GM23248 (cell line): ENCODE measurements at regions not wholly inside any gene's neighbourhood (a gene's known extent, or its start where the extent isn't known, plus 50 kb on each side); places are given as distances from the start of the nearest gene placed in this dataset.

Experiments
- DNase-seq: peaks from one replicate; pipeline ENCODE4 v3.0.0-alpha.2; 2015
- H2AFZ ChIP-seq: fragments of 200-600 bp; sonication (generic); 2 replicates; pipeline ENCODE4 v1.6.1; 2016; ENCODE audit warnings: antibody characterized with exemption
- H3F3A ChIP-seq: fragments of 200-600 bp; sonication (generic); 2 replicates; pipeline ENCODE4 v1.6.1; 2016; ENCODE audit warnings: mild to moderate bottlenecking, antibody characterized with exemption, mixed run types; ENCODE audit not compliant: insufficient read depth
- H3K27ac ChIP-seq: fragments of 200-600 bp; sonication (generic); 2 replicates; pipeline ENCODE4 v1.5.1; 2016; ENCODE audit warnings: mild to moderate bottlenecking
- H3K27me3 ChIP-seq: fragments of 200-600 bp; sonication (generic); replicated peaks from 2 replicates; pipeline ENCODE4 v1.6.1; 2016; ENCODE audit warnings: mild to moderate bottlenecking; ENCODE audit not compliant: insufficient read depth
- H3K36me3 ChIP-seq: fragments of 200-600 bp; sonication (generic); 2 replicates; pipeline ENCODE4 v1.6.1; 2016; ENCODE audit warnings: low read depth, mild to moderate bottlenecking
- H3K4me1 ChIP-seq: fragments of 200-600 bp; sonication (generic); 2 replicates; pipeline ENCODE4 v1.6.1; 2016; ENCODE audit warnings: mild to moderate bottlenecking; ENCODE audit not compliant: insufficient read depth
- H3K4me2 ChIP-seq: fragments of 200-600 bp; sonication (generic); one replicate; pipeline ENCODE4 v1.6.1; 2016; ENCODE audit warnings: mild to moderate bottlenecking; ENCODE audit not compliant: unreplicated experiment
- H3K4me3 ChIP-seq: fragments of 200-600 bp; sonication (generic); 2 replicates; pipeline ENCODE4 v1.5.1; 2016; ENCODE audit warnings: mild to moderate bottlenecking
- H3K79me2 ChIP-seq: fragments of 200-600 bp; sonication (generic); 2 replicates; pipeline ENCODE4 v1.6.1; 2016; ENCODE audit warnings: mild to moderate bottlenecking; ENCODE audit not compliant: insufficient read depth
- H3K9ac ChIP-seq: fragments of 200-600 bp; sonication (generic); 2 replicates; pipeline ENCODE4 v1.6.1; 2016; ENCODE audit warnings: mild to moderate bottlenecking
- H3K9me2 ChIP-seq: fragments of 200-600 bp; sonication (generic); 2 replicates; pipeline ENCODE4 v1.6.1; 2016; ENCODE audit warnings: mixed run types, mild to moderate bottlenecking, moderate library complexity; ENCODE audit not compliant: insufficient read depth
- H3K9me3 ChIP-seq: fragments of 200-600 bp; sonication (generic); one replicate; pipeline ENCODE4 v1.6.1; 2017; ENCODE audit warnings: low read depth
- H4K20me1 ChIP-seq: fragments of 200-600 bp; sonication (generic); 2 replicates; pipeline ENCODE4 v1.6.0; 2016; ENCODE audit not compliant: insufficient read depth
- EZH2 ChIP-seq: fragments of 200-600 bp; sonication (generic); IDR thresholded peaks from 2 replicates; pipeline ENCODE4 v1.6.1; 2018; ENCODE audit warnings: antibody characterized with exemption, mild to moderate bottlenecking; ENCODE audit not compliant: insufficient read depth, poor library complexity, severe bottlenecking
- EZH2phosphoT487 ChIP-seq: fragments of 200-600 bp; sonication (generic); IDR thresholded peaks from 2 replicates; pipeline ENCODE4 v1.6.1; 2018; ENCODE audit warnings: antibody characterized with exemption, moderate library complexity, mild to moderate bottlenecking, low read depth; ENCODE audit not compliant: insufficient read depth
- WGBS, 2 experiments: methylation state at CpG; one replicate each; pipeline ENCODE4 v1.1.6; 2015 to 2017; ENCODE audit warnings: low lambda C conversion rate in 2 of 2, low coverage in 1 of 2; ENCODE audit errors: missing lambda C conversion rate in 2 of 2; 5-methylcytosine and 5-hydroxymethylcytosine counted together
- in situ Hi-C: fragments of 300-500 bp; cut with MboI; formaldehyde crosslinking; loops from 2 replicates; pipeline ENCODE4 v1.15.0; 2020

- no peak overlapping the region for H3K4me3 ChIP-seq
- no peak overlapping the region for H2AFZ ChIP-seq
- TF ChIP-seq EZH2phosphoT487, result no peak
- peaks cover 5% of the 10 kb centered on the region; the same call in 1 of the 2 replicates for H3K27me3 ChIP-seq
- no peaks in the 10 kb centered on the region for H3K36me3 ChIP-seq
- in situ Hi-C loops, result no loop called here
- H3F3A ChIP-seq, result no peaks in the 10 kb centered on the region
- H3K9me3 ChIP-seq, result no peaks in the 10 kb centered on the region
- no peaks in the 10 kb centered on the region for H4K20me1 ChIP-seq
- H3K79me2 ChIP-seq, result no peaks in the 10 kb centered on the region
- H3K4me1 ChIP-seq, result 0 out of 2 replicates have a peak, but pooled peaks cover 7% of the 10 kb centered on the region
- H3K9ac ChIP-seq, result no peak overlapping the region
- no peak overlapping the region for H3K4me2 ChIP-seq
- no peaks in the 10 kb centered on the region for H3K9me2 ChIP-seq
- DNase-seq, result no peak
- no peak overlapping the region for H3K27ac ChIP-seq
- WGBS, 2 experiments, result 77 to 79% methylated on average over 8 of the region's 8 CpGs
These were observed 200.1 kb downstream of the GADD45G start for GRCh38 chr9:89804766-89805531.

- peak; percentile 3 for DNase-seq
- Histone ChIP-seq H3K27me3 (peaks cover 5% of the 10 kb centered on the region; the same call in 1 of the 2 replicates), H3K9ac (no peak overlapping the region), H3K4me3 (no peak overlapping the region), H2AFZ (no peak overlapping the region), H3K4me2 (no peak overlapping the region), H3K4me1 (0 out of 2 replicates have a peak, but pooled peaks cover 7% of the 10 kb centered on the region), H3K9me2 (no peaks in the 10 kb centered on the region), H3K27ac (no peak overlapping the region), H3K79me2 (no peaks in the 10 kb centered on the region), H3K36me3 (no peaks in the 10 kb centered on the region), H3F3A (no peaks in the 10 kb centered on the region), H4K20me1 (no peaks in the 10 kb centered on the region), H3K9me3 (no peaks in the 10 kb centered on the region)
- in situ Hi-C loops, result no loop called here
- WGBS, 2 experiments, result 89% methylated on average over 10 of the region's 10 CpGs
- TF ChIP-seq EZH2 (no peak), EZH2phosphoT487 (no peak)
These were observed 200.9 kb downstream of the GADD45G start for GRCh38 chr9:89805571-89806292.

DNA sequence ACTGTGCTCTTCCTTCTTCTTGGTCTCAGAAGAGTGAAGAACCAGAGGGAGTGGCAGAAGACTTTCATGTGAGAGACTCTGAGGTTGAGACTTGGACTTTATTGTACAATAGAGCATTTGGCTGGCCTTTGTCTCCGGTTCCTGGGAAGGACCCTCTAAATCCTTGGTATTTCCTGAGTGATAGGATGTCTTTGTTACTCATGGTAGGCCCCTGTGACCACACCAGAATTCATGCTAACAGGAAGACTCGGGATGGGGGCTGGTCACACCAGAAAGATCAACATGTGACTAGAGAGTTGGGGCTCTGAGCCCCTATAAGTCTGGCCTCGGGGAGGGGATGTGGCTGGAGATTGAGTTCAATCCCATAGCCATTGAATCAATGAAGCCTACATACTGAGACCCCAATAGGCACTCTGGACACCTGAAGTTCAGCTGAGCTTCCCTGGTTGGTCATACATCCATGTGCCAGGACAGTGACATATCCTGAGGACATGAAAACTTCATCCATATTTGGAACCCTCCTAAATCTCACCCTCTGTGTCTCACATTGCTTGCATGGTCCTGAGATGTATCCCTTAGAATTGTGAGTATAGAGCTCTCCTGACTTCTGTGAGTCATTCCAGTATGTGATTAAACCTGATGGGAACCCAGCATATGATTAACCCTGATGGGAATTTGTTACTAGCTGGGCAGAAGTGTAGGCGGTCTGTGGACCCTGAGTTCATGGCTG, 201.7 kb downstream of the GADD45G start:
- 67% methylated on average over 4 of the region's 4 CpGs for WGBS, 2 experiments
- no peaks in the 10 kb centered on the region for H3K36me3 ChIP-seq
- H3K27me3 ChIP-seq, result peaks cover 1% of the 10 kb centered on the region; the same call in 1 of the 2 replicates
- H3K4me1 ChIP-seq, result 0 out of 2 replicates have a peak, but pooled peaks cover 7% of the 10 kb centered on the region
- H3K27ac ChIP-seq, result no peak overlapping the region
- H4K20me1 ChIP-seq, result no peaks in the 10 kb centered on the region
- no peaks in the 10 kb centered on the region for H3K9me3 ChIP-seq
- no peak overlapping the region for H2AFZ ChIP-seq
- DNase-seq, result peak; percentile 64
- no peaks in the 10 kb centered on the region for H3K9me2 ChIP-seq
- H3K4me3 ChIP-seq, result no peak overlapping the region
- in situ Hi-C loops, result no loop called here
- no peaks in the 10 kb centered on the region for H3K79me2 ChIP-seq
- no peaks in the 10 kb centered on the region for H3F3A ChIP-seq
- TF ChIP-seq EZH2 (no peak), EZH2phosphoT487 (no peak)
- no peak overlapping the region for H3K4me2 ChIP-seq
- H3K9ac ChIP-seq, result no peak overlapping the region

- H3K27ac ChIP-seq, result no peak overlapping the region
These were observed 202.2 kb downstream of the GADD45G start for GRCh38 chr9:89807101-89807395.

More at GRCh38 chr9:89807101-89807395, 202.2 kb downstream of the GADD45G start:
- TF ChIP-seq EZH2 (no peak), EZH2phosphoT487 (no peak)
- no peak overlapping the region for H2AFZ ChIP-seq
- H3K79me2 ChIP-seq, result no peaks in the 10 kb centered on the region
- no peak overlapping the region for H3K4me3 ChIP-seq
- in situ Hi-C loops, result no loop called here
- H3K9me2 ChIP-seq, result no peaks in the 10 kb centered on the region
- WGBS, 2 experiments, result 84 to 85% methylated on average over 5 of the region's 5 CpGs
- H3K27me3 ChIP-seq, result no peaks in the 10 kb centered on the region; the same call in 1 of the 2 replicates
- H3K9me3 ChIP-seq, result no peaks in the 10 kb centered on the region
- no peaks in the 10 kb centered on the region for H3F3A ChIP-seq
- H3K9ac ChIP-seq, result no peak overlapping the region
- 0 out of 2 replicates have a peak, but pooled peaks cover 7% of the 10 kb centered on the region for H3K4me1 ChIP-seq
- H3K36me3 ChIP-seq, result no peaks in the 10 kb centered on the region
- H4K20me1 ChIP-seq, result no peaks in the 10 kb centered on the region
- no peak for DNase-seq
- H3K4me2 ChIP-seq, result no peak overlapping the region
